ENCODE measurements at regions not wholly inside any gene's neighbourhood (a gene's known extent, or its start where the extent isn't known, plus 50 kb on each side); places are given as distances from the start of the nearest gene placed in this dataset.

- H3K4me1 Mint-ChIP-seq (ENCODE audit: low read depth, unreplicated experiment) = peaks cover 24% of the 10 kb centered on the region
- POLR2A ChIA-PET = no interaction called here
Observed at GRCh38 chr5:136679233-136679632, 313.9 kb upstream of the TRPC7 start.

GRCh38 chr5:136677217-136677616, 311.9 kb upstream of the TRPC7 start:
- Histone ChIP-seq H3K4me1 (peaks cover 20% of the 10 kb centered on the region), H3K27me3 (replicated peaks; ENCODE audit: control insufficient read depth, insufficient read depth, low read length) (no peaks in the 10 kb centered on the region), H3K4me3 (ENCODE audit: low read depth, low read length) (no peak overlapping the region), H3K9me3 (peaks cover 8% of the 10 kb centered on the region; the same call in 1 of the 2 replicates), H3K36me3 (ENCODE audit: control insufficient read depth, insufficient read depth, low read length) (no peaks in the 10 kb centered on the region)
- DNase-seq = no peak
- BruUV-seq (replicated peaks) = no TSS peak
- intact Hi-C loops (cut with micrococcal nuclease; ENCODE audit: unreplicated experiment) = no loop called here
- Mint-ChIP-seq H3K4me3 (ENCODE audit: unreplicated experiment) (no peak overlapping the region), H3K4me1 (ENCODE audit: low read depth, unreplicated experiment) (peaks cover 28% of the 10 kb centered on the region), H3K27me3 (ENCODE audit: insufficient read depth, unreplicated experiment) (no peaks in the 10 kb centered on the region), H3K36me3 (ENCODE audit: insufficient read depth, unreplicated experiment) (no peaks in the 10 kb centered on the region), H3K9me3 (ENCODE audit: unreplicated experiment) (no peaks in the 10 kb centered on the region), H3K27ac (ENCODE audit: unreplicated experiment) (no peak overlapping the region)
- ChIA-PET CTCF (no interaction called here), POLR2A (no interaction called here)
- no peak for TF ChIP-seq CTCF (IDR thresholded peaks at IDR 0.05; ENCODE audit: insufficient read depth in 1 of 2, low read depth in 1 of 2, low read length in 1 of 2, severe bottlenecking in 1 of 2, unreplicated experiment in 1 of 2)

More at GRCh38 chr5:136679233-136679632, 313.9 kb upstream of the TRPC7 start:
- DNase-seq = no peak
- H3K27me3 Mint-ChIP-seq (ENCODE audit: insufficient read depth, unreplicated experiment) = no peaks in the 10 kb centered on the region
- Histone ChIP-seq H3K4me1 (peaks cover 26% of the 10 kb centered on the region), H3K9me3 (peaks cover 8% of the 10 kb centered on the region; the same call in 1 of the 2 replicates), H3K36me3 (ENCODE audit: control insufficient read depth, insufficient read depth, low read length) (no peaks in the 10 kb centered on the region), H3K4me3 (ENCODE audit: low read depth, low read length) (no peak overlapping the region), H3K27me3 (replicated peaks; ENCODE audit: control insufficient read depth, insufficient read depth, low read length) (no peaks in the 10 kb centered on the region)
- no peak overlapping the region for H3K4me3 Mint-ChIP-seq (ENCODE audit: unreplicated experiment)
- BruUV-seq (replicated peaks) = no TSS peak
- TF ChIP-seq CTCF (IDR thresholded peaks at IDR 0.05; ENCODE audit: insufficient read depth in 1 of 2, low read depth in 1 of 2, low read length in 1 of 2, severe bottlenecking in 1 of 2, unreplicated experiment in 1 of 2) = no peak
- CTCF ChIA-PET = no interaction called here
- H3K9me3 Mint-ChIP-seq (ENCODE audit: unreplicated experiment) = peaks cover 4% of the 10 kb centered on the region
- H3K27ac Mint-ChIP-seq (ENCODE audit: unreplicated experiment) = no peak overlapping the region
- H3K36me3 Mint-ChIP-seq (ENCODE audit: insufficient read depth, unreplicated experiment) = no peaks in the 10 kb centered on the region
- intact Hi-C loops (cut with micrococcal nuclease; ENCODE audit: unreplicated experiment) = no loop called here

- ChIA-PET CTCF (no interaction called here), POLR2A (no interaction called here)
- intact Hi-C loops (cut with micrococcal nuclease; ENCODE audit: unreplicated experiment) = no loop called here
- BruUV-seq (replicated peaks) = no TSS peak
- Histone ChIP-seq H3K27me3 (replicated peaks; ENCODE audit: control insufficient read depth, insufficient read depth, low read length) (no peaks in the 10 kb centered on the region), H3K9me3 (peaks cover 8% of the 10 kb centered on the region; the same call in 1 of the 2 replicates), H3K4me1 (peaks cover 20% of the 10 kb centered on the region), H3K4me3 (ENCODE audit: low read depth, low read length) (no peak overlapping the region), H3K36me3 (ENCODE audit: control insufficient read depth, insufficient read depth, low read length) (no peaks in the 10 kb centered on the region)
- H3K27ac Mint-ChIP-seq (ENCODE audit: unreplicated experiment) = no peak overlapping the region
- H3K36me3 Mint-ChIP-seq (ENCODE audit: insufficient read depth, unreplicated experiment) = no peaks in the 10 kb centered on the region
- no peak overlapping the region for H3K4me3 Mint-ChIP-seq (ENCODE audit: unreplicated experiment)
- H3K9me3 Mint-ChIP-seq (ENCODE audit: unreplicated experiment) = no peaks in the 10 kb centered on the region
- H3K4me1 Mint-ChIP-seq (ENCODE audit: low read depth, unreplicated experiment) = peaks cover 28% of the 10 kb centered on the region
- H3K27me3 Mint-ChIP-seq (ENCODE audit: insufficient read depth, unreplicated experiment) = no peaks in the 10 kb centered on the region
- no peak for TF ChIP-seq CTCF (IDR thresholded peaks at IDR 0.05; ENCODE audit: insufficient read depth in 1 of 2, low read depth in 1 of 2, low read length in 1 of 2, severe bottlenecking in 1 of 2, unreplicated experiment in 1 of 2)
- DNase-seq = no peak
Observed at GRCh38 chr5:136676685-136677084, 311.3 kb upstream of the TRPC7 start.

Data from Caco-2 (cell line).